ENCODE measurements at regions not wholly inside any gene's neighbourhood (a gene's known extent, or its start where the extent isn't known, plus 50 kb on each side); places are given as distances from the start of the nearest gene placed in this dataset.

GRCh38 chr15:80328496-80328895 is 75.7 kb upstream of the ARNT2 start:
- dilution Hi-C loops (cut with MboI; ENCODE audit: extremely low pct_ligation_motif_present, low sequenced_read_pairs) = no loop called here
- Histone ChIP-seq H3K9ac (ENCODE audit: control insufficient read depth, extremely low read depth, insufficient read depth, low read length) (no peak overlapping the region), H4K20me1 (ENCODE audit: control insufficient read depth, extremely low read depth, insufficient read depth, low read length) (no peaks in the 10 kb centered on the region), H3K4me3 (ENCODE audit: control insufficient read depth in 2 of 3, extremely low read depth in 1 of 3, insufficient read depth in 2 of 3, low read depth in 1 of 3, low read length in 3 of 3) (no peak overlapping the region), H3K27me3 (ENCODE audit: control insufficient read depth, extremely low read depth, insufficient read depth, low read length) (no peaks in the 10 kb centered on the region), H3K79me2 (ENCODE audit: control insufficient read depth, insufficient read depth, low read length) (no peaks in the 10 kb centered on the region), H3K4me1 (ENCODE audit: control insufficient read depth, extremely low read depth, insufficient read depth, low read length) (no peaks in the 10 kb centered on the region), H2AFZ (ENCODE audit: control insufficient read depth, low read length) (no peak overlapping the region), H3K4me2 (ENCODE audit: control insufficient read depth, extremely low read depth, insufficient read depth, low read depth, low read length) (no peak overlapping the region), H3K36me3 (ENCODE audit: control insufficient read depth in 2 of 2, extremely low read depth in 1 of 2, insufficient read depth in 2 of 2, low read length in 2 of 2) (no peaks in the 10 kb centered on the region), H3K27ac (ENCODE audit: control insufficient read depth, insufficient read depth, low read length) (no peak overlapping the region), H3K9me3 (ENCODE audit: control insufficient read depth, low read depth, low read length) (no peaks in the 10 kb centered on the region), H3K9me1 (ENCODE audit: control insufficient read depth, extremely low read depth, insufficient read depth, low read length) (no peaks in the 10 kb centered on the region)
- no peak for DNase-seq (ENCODE audit: low read depth, low spot score)
- no peak for FAIRE-seq
- no peak for TF ChIP-seq CTCF (optimal IDR thresholded peaks at IDR 0.05 in 1 of 3, IDR thresholded peaks at IDR 0.05 in 1 of 3, conservative IDR thresholded peaks at IDR 0.05 in 1 of 3; ENCODE audit: extremely low read depth in 1 of 3, insufficient read depth in 2 of 3, low read length in 3 of 3)
- TF ChIP-seq EZH2 (IDR thresholded peaks at IDR 0.05; ENCODE audit: low read length) = no peak

GRCh38 chr15:80331886-80332406 is 72.2 kb upstream of the ARNT2 start:
- Histone ChIP-seq H3K4me1 (ENCODE audit: control insufficient read depth, extremely low read depth, insufficient read depth, low read length) (no peaks in the 10 kb centered on the region), H3K79me2 (ENCODE audit: control insufficient read depth, insufficient read depth, low read length) (no peaks in the 10 kb centered on the region), H3K9me1 (ENCODE audit: control insufficient read depth, extremely low read depth, insufficient read depth, low read length) (no peaks in the 10 kb centered on the region), H4K20me1 (ENCODE audit: control insufficient read depth, extremely low read depth, insufficient read depth, low read length) (no peaks in the 10 kb centered on the region), H2AFZ (ENCODE audit: control insufficient read depth, low read length) (no peak overlapping the region), H3K4me2 (ENCODE audit: control insufficient read depth, extremely low read depth, insufficient read depth, low read depth, low read length) (no peak overlapping the region), H3K27ac (ENCODE audit: control insufficient read depth, insufficient read depth, low read length) (no peak overlapping the region), H3K9me3 (ENCODE audit: control insufficient read depth, low read depth, low read length) (no peaks in the 10 kb centered on the region), H3K9ac (ENCODE audit: control insufficient read depth, extremely low read depth, insufficient read depth, low read length) (no peak overlapping the region), H3K27me3 (ENCODE audit: control insufficient read depth, extremely low read depth, insufficient read depth, low read length) (no peaks in the 10 kb centered on the region), H3K4me3 (ENCODE audit: control insufficient read depth in 2 of 3, extremely low read depth in 1 of 3, insufficient read depth in 2 of 3, low read depth in 1 of 3, low read length in 3 of 3) (no peak overlapping the region), H3K36me3 (ENCODE audit: control insufficient read depth in 2 of 2, extremely low read depth in 1 of 2, insufficient read depth in 2 of 2, low read length in 2 of 2) (no peaks in the 10 kb centered on the region)
- TF ChIP-seq EZH2 (IDR thresholded peaks at IDR 0.05; ENCODE audit: low read length) (no peak), CTCF (optimal IDR thresholded peaks at IDR 0.05 in 1 of 3, IDR thresholded peaks at IDR 0.05 in 1 of 3, conservative IDR thresholded peaks at IDR 0.05 in 1 of 3; ENCODE audit: extremely low read depth in 1 of 3, insufficient read depth in 2 of 3, low read length in 3 of 3) (no peak)
- dilution Hi-C loops (cut with MboI; ENCODE audit: extremely low pct_ligation_motif_present, low sequenced_read_pairs) = no loop called here
- DNase-seq (ENCODE audit: low read depth, low spot score) (no peak), FAIRE-seq (no peak)
